Heart left ventricle (tissue), 16 donors: ENCODE measurements at regions not wholly inside any gene's neighbourhood (a gene's known extent, or its start where the extent isn't known, plus 50 kb on each side); places are given as distances from the start of the nearest gene placed in this dataset.

Source experiments
- ATAC-seq, 4 donors: fragments of 200-7000 bp; cut with Tn5 transposase; one replicate each; pipeline ENCODE4 v1.9.1; 2020 to 2022; ENCODE audit warnings: moderate library complexity in 4 of 4, mild to moderate bottlenecking in 3 of 4, moderate number of reproducible peaks in 1 of 4
- DNase-seq, 5 donors: peaks; one replicate each; pipeline ENCODE4 v3.0.0-alpha.2; 2020
- H3K27ac ChIP-seq, 12 donors: fragments of 200-600 bp; sonication (generic) in 4 of 12; one replicate each; pipeline versions ENCODE4 v1.5.0 to v1.8.0; 2016 to 2022; ENCODE audit warnings: mild to moderate bottlenecking in 2 of 12
- H3K27me3 ChIP-seq, 9 donors: fragments of 200-600 bp; sonication (generic) in 2 of 9; one replicate each; pipeline versions ENCODE4 v1.5.1 to v1.8.0; 2016 to 2022; ENCODE audit warnings: mild to moderate bottlenecking in 3 of 9
- H3K36me3 ChIP-seq, 9 donors: fragments of 200-600 bp; sonication (generic) in 2 of 9; one replicate each; pipeline versions ENCODE4 v1.5.0 to v1.8.0; 2018 to 2022; ENCODE audit warnings: mild to moderate bottlenecking in 2 of 9
- H3K4me1 ChIP-seq, 12 donors: fragments of 200-600 bp; sonication (generic) in 4 of 12; one replicate each; pipeline versions ENCODE4 v1.5.0 to v1.8.0; 2016 to 2022; ENCODE audit warnings: mild to moderate bottlenecking in 3 of 12
- H3K4me3 ChIP-seq, 12 donors: fragments of 200-600 bp; sonication (generic) in 4 of 12; one replicate each; pipeline versions ENCODE4 v1.5.0 to v1.8.0; 2017 to 2022; ENCODE audit warnings: mild to moderate bottlenecking in 9 of 12, moderate library complexity in 4 of 12
- H3K9me3 ChIP-seq, 12 donors: fragments of 200-600 bp; sonication (generic) in 4 of 12; one replicate each; pipeline versions ENCODE4 v1.5.0 to v1.8.0; 2016 to 2022; ENCODE audit warnings: mild to moderate bottlenecking in 1 of 12
- CTCF ChIP-seq, 12 donors: fragments of 200-600 bp; sonication (generic) in 4 of 12; IDR thresholded peaks; one replicate each; pipeline versions ENCODE4 v1.5.0 to v1.8.0; 2018 to 2022; ENCODE audit warnings: antibody characterized with exemption in 12 of 12, mild to moderate bottlenecking in 5 of 12
- POLR2A ChIP-seq, 2 donors: fragments of 450-650 bp; IDR thresholded peaks; one replicate each; pipeline ENCODE4 v1.6.1; 2017; ENCODE audit warnings: antibody characterized with exemption in 2 of 2, mild to moderate bottlenecking in 2 of 2, moderate library complexity in 2 of 2
- WGBS, 4 donors: extraction: QIAGEN DNeasy Blood & Tissue Kit in 2 of 4; methylation state at CpG; one replicate each; pipeline versions ENCODE4 v1.1.5 to v1.1.7; 2013 to 2018; 5-methylcytosine and 5-hydroxymethylcytosine counted together
- intact Hi-C, 10 donors: fragments of 100-400 bp; cut with DNase I; formaldehyde crosslinking; loops; one replicate each; pipeline versions ENCODE4 v1.11.1 to v1.14.2; 2022
- donor health status: ischemic (EF 13 %, LVEDD 7.1; RV severe dilation, severe dysfunction).
- donor health status: healthy with polysubstance abuse.
- donor health status: DM: no; HTN: yes; CAD: no.
- donor health status: DM: no; HTN: no; CAD: no.
- donor health status: ischemic (EF 25% LVEDD 6.9; RV normal size, moderate dysfunction).
- donor health status: ischemic (EF 25% LVEDD 5.7; RV mildly dilated, moderate dysfunction).
- donor health status: healthy.
- donor health status: DM: yes; HTN: yes; CAD: no.
- donor health status: ischemic (EF 35%, LVEDD 5.7; RV mildly dilated, moderate dysfunction).
- donor health status: nonischemic (EF 11% LVEDD 7.7; RV severe dilation, severe dysfunction).
- donor health status: DM: yes; HTN: yes; CAD: no.
- donor health status: PGD.
- donor health status: ischemic (EF 29% LVEDD 5.4; RV normal size, mild dysfunction).
- donor health status: nonischemic (EF 23%, LVEDD 6.1; RV moderate dilation, normal function).

GRCh38 chr2:116411211-116411610 is 1403.3 kb upstream of the DDX18 start:
- 51 to 60% (median 55%) methylated on average over 2 of the region's 2 CpGs for WGBS, 4 donors
- Histone ChIP-seq H3K9me3 (peaks cover 0 to 6% (median 0%) of the 10 kb centered on the region in 12 donors), H3K36me3 (no peaks in the 10 kb centered on the region), H3K27ac (no peak overlapping the region), H3K4me3 (no peak overlapping the region), H3K27me3 (no peaks in the 10 kb centered on the region), H3K4me1 (no peaks in the 10 kb centered on the region)
- ATAC-seq (no peak), DNase-seq (no peak)
- TF ChIP-seq POLR2A (IDR thresholded peaks at IDR 0.05) (no peak), CTCF (IDR thresholded peaks at IDR 0.05) (no peak)
- intact Hi-C loops = no loop called here

GRCh38 chr2:116413659-116414058 is 1400.8 kb upstream of the DDX18 start:
- Histone ChIP-seq H3K4me3 (no peak overlapping the region), H3K4me1 (no peaks in the 10 kb centered on the region), H3K27me3 (no peaks in the 10 kb centered on the region), H3K27ac (no peak overlapping the region), H3K9me3 (peaks cover 0 to 14% (median 3%) of the 10 kb centered on the region in 12 donors), H3K36me3 (no peaks in the 10 kb centered on the region)
- ATAC-seq = no peak
- TF ChIP-seq POLR2A (IDR thresholded peaks at IDR 0.05) = no peak
- no peak for TF ChIP-seq CTCF (IDR thresholded peaks at IDR 0.05)
- no peak for DNase-seq
- WGBS, 4 donors = 74 to 79% (median 76%) methylated on average over 5 of the region's 5 CpGs
- intact Hi-C loops = no loop called here

GRCh38 chr2:116416731-116417377 is 1397.6 kb upstream of the DDX18 start:
- intact Hi-C loops = no loop called here
- TF ChIP-seq CTCF (IDR thresholded peaks at IDR 0.05) (no peak), POLR2A (IDR thresholded peaks at IDR 0.05) (no peak)
- 54 to 63% (median 61%) methylated on average over 3 of the region's 3 CpGs for WGBS, 4 donors
- Histone ChIP-seq H3K9me3 (peaks cover 0 to 14% (median 4%) of the 10 kb centered on the region in 12 donors), H3K27me3 (no peaks in the 10 kb centered on the region), H3K4me1 (no peaks in the 10 kb centered on the region), H3K4me3 (no peak overlapping the region), H3K27ac (no peak overlapping the region), H3K36me3 (no peaks in the 10 kb centered on the region)
- ATAC-seq (no peak), DNase-seq (no peak)

DNA sequence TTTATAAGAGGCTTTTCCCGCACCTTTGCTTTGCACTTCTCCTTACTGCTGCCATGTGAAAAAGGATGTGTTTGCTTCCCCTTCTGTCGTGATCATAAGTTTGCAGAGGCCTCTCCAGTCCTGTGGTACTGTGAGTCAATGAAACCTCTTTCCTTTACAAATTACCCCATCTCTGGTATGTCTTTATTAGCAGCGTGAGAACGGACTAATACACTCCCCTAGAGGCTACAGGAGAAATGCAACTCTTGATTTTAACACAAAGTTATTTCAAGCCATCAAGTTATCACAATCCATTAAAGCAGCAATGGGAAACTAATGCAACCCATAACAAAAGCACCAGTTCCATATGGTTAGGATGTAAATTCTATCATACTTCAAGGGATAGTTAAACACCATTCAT is 1378.8 kb upstream of the DDX18 start:
- ATAC-seq (no peak), DNase-seq (no peak)
- Histone ChIP-seq H3K27ac (no peak overlapping the region), H3K4me1 (no peaks in the 10 kb centered on the region), H3K27me3 (no peaks in the 10 kb centered on the region), H3K4me3 (no peak overlapping the region), H3K9me3 (peaks cover 0 to 7% (median 0%) of the 10 kb centered on the region in 12 donors), H3K36me3 (no peaks in the 10 kb centered on the region)
- 49 to 60% (median 52%) methylated on average over 4 of the region's 4 CpGs for WGBS, 4 donors
- TF ChIP-seq POLR2A (IDR thresholded peaks at IDR 0.05) (no peak), CTCF (IDR thresholded peaks at IDR 0.05) (no peak)
- intact Hi-C loops = no loop called here
